OCI-LY7 (cell line): ENCODE measurements at regions not wholly inside any gene's neighbourhood (a gene's known extent, or its start where the extent isn't known, plus 50 kb on each side); places are given as distances from the start of the nearest gene placed in this dataset.
"Not testable (repeated sequence)": the region's sequence is repeated elsewhere in the genome, so short reads cannot be mapped to it uniquely, and the experiment has no call there.

Experiments
- BruUV-seq: library from RNA; stranded (reverse); fragments of 400-500 nt; replicated peaks from 2 replicates; lab custom pipeline; 2021; lab: Mats Ljungman, UMichigan
- CTCF ChIA-PET: fragments of 300-600 bp; sonication (Branson Sonifier 250); formaldehyde crosslinking; loops from one replicate; lab custom pipeline; 2022; ENCODE audit warnings: antibody characterized with exemption; ENCODE audit not compliant: unreplicated experiment; lab: Charles Lee
- POLR2A ChIA-PET: fragments of 300-600 bp; sonication (Branson Sonifier 250); formaldehyde crosslinking; loops from one replicate; lab custom pipeline; 2022; ENCODE audit warnings: antibody characterized with exemption; lab: Charles Lee
- DNase-seq: peaks from one replicate; pipeline ENCODE4 v3.0.0-alpha.2; 2015; ENCODE audit warnings: low spot score
- H2AFZ ChIP-seq: fragments of 200-600 bp; sonication (generic), shearing (Covaris generic); 2 replicates; pipeline ENCODE4 v1.6.1; 2014; ENCODE audit warnings: mild to moderate bottlenecking, antibody characterized with exemption, low read length, moderate library complexity
- H3K27ac ChIP-seq: fragments of 200-600 bp; sonication (generic); 2 replicates; pipeline ENCODE4 v1.5.1; 2014; ENCODE audit warnings: mixed run types, low read depth, mild to moderate bottlenecking, moderate library complexity, low read length, inconsistent platforms; ENCODE audit not compliant: poor library complexity, severe bottlenecking
- H3K36me3 ChIP-seq: fragments of 200-600 bp; sonication (generic); 2 replicates; pipeline ENCODE4 v1.6.1; 2014; ENCODE audit warnings: mild to moderate bottlenecking, antibody characterized with exemption, low read length, moderate library complexity, mixed read lengths; ENCODE audit not compliant: insufficient read depth
- H3K4me1 ChIP-seq: fragments of 200-600 bp; sonication (generic); 2 replicates; pipeline ENCODE4 v1.5.1; 2014; ENCODE audit warnings: mild to moderate bottlenecking, low read length; ENCODE audit not compliant: insufficient read depth, poor library complexity, severe bottlenecking
- H3K4me2 ChIP-seq: fragments of 200-600 bp; sonication (generic); 2 replicates; pipeline ENCODE4 v1.6.1; 2014; ENCODE audit warnings: mild to moderate bottlenecking, low read length
- H3K4me3 ChIP-seq: fragments of 200-600 bp; sonication (generic); 2 replicates; pipeline ENCODE4 v1.5.1; 2014; ENCODE audit warnings: mild to moderate bottlenecking, low read depth, low read length; ENCODE audit not compliant: poor library complexity, severe bottlenecking
- H3K79me2 ChIP-seq: fragments of 200-600 bp; sonication (generic); 2 replicates; pipeline ENCODE4 v1.6.1; 2016; ENCODE audit warnings: low read depth, mild to moderate bottlenecking, low read length, moderate library complexity, mixed read lengths; ENCODE audit not compliant: insufficient read depth
- H3K9me2 ChIP-seq: fragments of 200-600 bp; sonication (generic); 2 replicates; pipeline ENCODE4 v1.6.1; 2016; ENCODE audit warnings: mild to moderate bottlenecking, low read length, mixed read lengths; ENCODE audit not compliant: insufficient read depth
- H3K9me3 ChIP-seq: fragments of 200-600 bp; sonication (generic); 2 replicates; pipeline ENCODE4 v1.6.1; 2014; ENCODE audit warnings: mild to moderate bottlenecking, mixed run types, low read length, mixed read lengths
- H4K20me1 ChIP-seq: fragments of 200-600 bp; sonication (generic); 2 replicates; pipeline ENCODE4 v1.6.1; 2014; ENCODE audit warnings: mild to moderate bottlenecking, antibody characterized with exemption, low read length, moderate library complexity, mixed read lengths; ENCODE audit not compliant: insufficient read depth
- CTCF ChIP-seq: fragments of 200-600 bp; sonication (generic); conservative IDR thresholded peaks from 2 replicates; pipeline ENCODE4 v1.5.1; 2014; ENCODE audit warnings: mild to moderate bottlenecking, antibody characterized with exemption, low read length, moderate library complexity, mixed read lengths
- EZH2phosphoT487 ChIP-seq: fragments of 200-600 bp; sonication (generic); IDR thresholded peaks from 2 replicates; pipeline ENCODE4 v1.6.1; 2018; ENCODE audit warnings: low read depth, borderline replicate concordance, mild to moderate bottlenecking, mixed run types, antibody characterized with exemption, low read length, moderate library complexity, mixed read lengths
- intact Hi-C: fragments of 100-400 bp; cut with micrococcal nuclease; formaldehyde crosslinking; loops from one replicate; pipeline ENCODE4 v1.10.0; 2022; ENCODE audit not compliant: unreplicated experiment

GRCh38 chr4:72689923-72690322 lies 120.9 kb upstream of the ADAMTS3 start:
- no peak for DNase-seq
- Histone ChIP-seq H3K36me3 (no peaks in the 10 kb centered on the region), H3K79me2 (no peaks in the 10 kb centered on the region), H3K9me3 (no peaks in the 10 kb centered on the region), H3K27ac (no peak overlapping the region), H4K20me1 (no peaks in the 10 kb centered on the region), H3K4me2 (no peak overlapping the region), H3K4me3 (no peak overlapping the region), H3K4me1 (no peaks in the 10 kb centered on the region), H3K9me2 (no peaks in the 10 kb centered on the region), H2AFZ (no peak overlapping the region)
- no TSS peak for BruUV-seq
- POLR2A ChIA-PET, result no interaction called here
- CTCF ChIA-PET, result no interaction called here
- TF ChIP-seq EZH2phosphoT487, result no peak
- TF ChIP-seq CTCF, result no peak
- intact Hi-C loops, result no loop called here

- H3K4me2 ChIP-seq, H3K79me2 ChIP-seq, H3K4me3 ChIP-seq, H3K9me2 ChIP-seq, H3K4me1 ChIP-seq, CTCF ChIA-PET, intact Hi-C loops, H3K36me3 ChIP-seq, DNase-seq, H3K9me3 ChIP-seq, H4K20me1 ChIP-seq, POLR2A ChIA-PET, BruUV-seq, H2AFZ ChIP-seq, H3K27ac ChIP-seq: not testable (repeated sequence)
These were observed 117.4 kb upstream of the ADAMTS3 start for GRCh38 chr4:72686390-72686789.

- Histone ChIP-seq H3K79me2 (no peaks in the 10 kb centered on the region), H3K9me2 (no peaks in the 10 kb centered on the region)
- POLR2A ChIA-PET, result no interaction called here
These were observed 110.6 kb upstream of the ADAMTS3 start for GRCh38 chr4:72679666-72680065.

More at GRCh38 chr4:72679666-72680065, 110.6 kb upstream of the ADAMTS3 start:
- Histone ChIP-seq H3K27ac (no peak overlapping the region), H3K4me1 (no peaks in the 10 kb centered on the region), H3K4me3 (no peak overlapping the region), H3K9me3 (no peaks in the 10 kb centered on the region), H3K36me3 (no peaks in the 10 kb centered on the region), H2AFZ (no peak overlapping the region), H3K4me2 (no peak overlapping the region), H4K20me1 (no peaks in the 10 kb centered on the region)
- intact Hi-C loops, result no loop called here
- CTCF ChIA-PET, result no interaction called here
- BruUV-seq, result no TSS peak
- DNase-seq, result no peak
- TF ChIP-seq EZH2phosphoT487 (no peak), CTCF (no peak)
